ENCODE measurements at regions not wholly inside any gene's neighbourhood (a gene's known extent, or its start where the extent isn't known, plus 50 kb on each side); places are given as distances from the start of the nearest gene placed in this dataset.
"Not testable (repeated sequence)": the region's sequence is repeated elsewhere in the genome, so short reads cannot be mapped to it uniquely, and the experiment has no call there.

- DNase-seq: not testable (repeated sequence)
Measured at GRCh38 chr15:87463956-87464355, 792.6 kb downstream of the NTRK3 start.

DNA sequence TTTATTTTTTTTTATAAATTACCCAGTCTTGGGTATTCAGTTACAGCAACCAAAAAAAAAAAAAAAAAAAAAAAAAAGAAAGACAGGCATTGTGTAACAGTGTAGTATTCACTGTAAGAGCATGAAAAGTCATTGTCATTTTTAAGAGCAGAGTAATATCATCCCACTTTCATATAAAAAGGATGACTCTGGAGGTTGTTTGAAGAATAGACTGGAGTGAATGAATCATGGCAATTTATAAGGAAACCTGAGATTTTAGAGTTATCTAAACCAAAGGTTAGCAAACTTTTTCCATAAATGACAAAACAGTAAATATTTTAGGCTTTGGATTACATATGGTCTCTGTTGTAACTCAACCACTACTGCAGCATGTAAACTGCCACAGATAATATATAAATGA is 794.9 kb downstream of the NTRK3 start:
- DNase-seq: no peak

GRCh38 chr15:87454860-87455259 is 801.7 kb downstream of the NTRK3 start:
- DNase-seq: no peak

DNA sequence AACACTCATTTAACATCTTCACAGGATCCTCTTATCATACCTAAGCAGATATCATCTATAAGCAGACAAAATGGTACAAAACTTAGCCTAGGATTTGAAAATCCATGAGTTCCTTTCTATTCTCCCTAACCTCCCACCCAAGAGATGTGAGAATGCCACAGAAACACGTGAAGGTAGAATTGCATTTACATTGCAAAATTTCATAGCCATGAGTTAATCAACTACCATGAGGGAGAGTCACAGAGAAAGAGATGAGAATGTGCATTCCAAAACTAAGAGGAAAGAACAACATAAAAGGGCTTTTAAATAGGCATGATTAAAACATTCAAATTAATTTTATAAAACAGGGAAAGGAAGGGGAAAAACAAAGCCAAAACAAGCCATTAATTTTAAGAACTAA is 806.2 kb downstream of the NTRK3 start:
- no peak for DNase-seq

GRCh38 chr15:87439090-87439489 is 817.4 kb downstream of the NTRK3 start:
- DNase-seq: no peak

- no peak for DNase-seq
Measured at GRCh38 chr15:87433871-87434270, 822.7 kb downstream of the NTRK3 start.

- DNase-seq: no peak
Measured at GRCh38 chr15:87429754-87430153, 826.8 kb downstream of the NTRK3 start.

DNA sequence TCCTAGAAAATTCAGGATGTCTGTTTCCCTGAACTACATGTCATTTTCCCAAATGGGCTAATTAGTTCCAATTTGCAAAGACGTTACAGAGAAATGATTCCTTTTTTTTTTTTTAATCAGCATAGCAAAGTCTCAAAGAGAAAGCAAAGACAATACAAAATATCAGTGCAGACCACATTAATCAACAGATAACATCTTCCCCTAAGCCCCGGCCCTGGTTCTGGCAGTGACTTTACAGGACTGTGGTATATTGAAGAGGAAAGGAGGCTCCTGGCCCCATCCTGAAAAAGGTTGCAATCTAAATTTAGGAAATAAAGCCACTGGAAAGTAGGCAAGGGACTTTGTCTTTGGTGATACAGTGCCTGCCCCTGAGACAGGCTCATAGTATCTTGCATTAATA is 836.5 kb downstream of the NTRK3 start:
- no peak for DNase-seq

DNA sequence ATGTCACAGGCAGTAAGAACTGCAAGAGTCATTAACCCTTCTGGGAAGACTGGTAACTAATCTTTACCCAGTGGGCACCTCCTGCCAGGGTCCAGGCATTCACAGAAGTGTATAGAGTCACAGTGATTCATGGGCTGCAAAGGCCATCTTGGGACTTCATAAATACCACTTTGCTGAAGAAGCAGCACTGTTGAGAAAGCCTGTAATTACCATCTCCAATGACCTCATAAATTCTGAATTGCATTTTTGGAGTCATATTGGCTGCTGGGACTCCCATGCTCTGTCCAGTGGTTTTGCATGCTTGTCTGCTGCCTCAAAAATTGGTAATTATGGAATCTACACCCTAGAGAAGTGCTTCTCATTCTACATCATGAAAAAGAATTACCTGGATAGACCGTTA is 837.2 kb downstream of the NTRK3 start:
- no peak for DNase-seq

DNA sequence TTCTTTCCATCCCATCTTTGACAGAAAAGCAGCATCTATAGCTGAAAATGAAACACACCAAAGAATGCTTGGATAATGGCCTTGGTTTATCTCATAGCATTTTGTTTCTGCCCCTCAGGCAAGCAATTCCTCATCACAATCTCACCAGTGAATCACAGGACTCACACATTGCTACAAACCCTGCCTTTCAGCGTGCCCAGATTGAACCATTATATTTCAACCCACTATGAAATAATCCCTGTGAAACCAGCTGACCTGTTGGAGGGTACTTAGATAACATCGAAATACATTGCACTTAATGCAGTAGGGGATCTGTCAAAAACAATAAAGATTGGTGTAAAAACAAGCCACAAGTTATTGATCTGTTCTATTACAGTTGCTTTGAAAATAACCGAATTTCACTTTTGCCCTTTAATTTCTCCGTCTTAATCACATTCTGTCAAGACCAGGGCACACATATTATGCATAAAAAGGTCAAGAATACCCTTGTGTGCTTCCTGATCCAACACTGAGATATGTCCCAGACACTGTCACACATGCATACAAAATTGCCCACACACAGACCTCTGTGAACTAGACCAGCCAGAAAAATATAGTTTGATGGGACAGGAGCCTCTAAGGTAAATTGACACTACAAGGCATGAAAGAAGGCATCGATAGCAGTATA is 839.8 kb downstream of the NTRK3 start:
- DNase-seq: no peak

GRCh38 chr15:87408902-87409301 is 847.6 kb downstream of the NTRK3 start:
- DNase-seq: no peak

GRCh38 chr15:87403973-87404372 is 852.6 kb downstream of the NTRK3 start:
- DNase-seq: no peak

GRCh38 chr15:87401973-87402372 is 854.6 kb downstream of the NTRK3 start:
- DNase-seq: no peak

DNA sequence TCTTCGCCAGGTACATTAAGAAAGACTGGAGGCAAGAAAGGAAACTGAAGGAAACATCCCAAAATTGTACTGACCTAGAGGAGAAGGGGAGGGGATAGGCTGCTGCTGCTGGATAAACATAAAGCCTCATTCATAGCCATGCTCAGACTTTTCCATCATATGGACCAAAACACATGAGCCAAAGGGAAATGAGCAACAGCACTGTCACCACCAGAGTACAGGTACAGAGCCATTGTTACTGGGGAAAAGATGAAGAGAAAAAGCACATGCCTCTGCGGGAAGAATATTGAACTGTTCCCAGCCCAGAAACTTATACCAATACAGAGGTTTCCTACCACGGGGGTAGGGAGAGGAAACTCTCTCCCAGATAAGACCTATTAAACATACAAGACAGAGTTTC is 861.9 kb downstream of the NTRK3 start:
- no peak for DNase-seq

GRCh38 chr15:87387766-87388165 is 868.8 kb downstream of the NTRK3 start:
- no peak for DNase-seq

GRCh38 chr15:87374339-87374738 is 882.2 kb downstream of the NTRK3 start:
- DNase-seq: no peak

DNA sequence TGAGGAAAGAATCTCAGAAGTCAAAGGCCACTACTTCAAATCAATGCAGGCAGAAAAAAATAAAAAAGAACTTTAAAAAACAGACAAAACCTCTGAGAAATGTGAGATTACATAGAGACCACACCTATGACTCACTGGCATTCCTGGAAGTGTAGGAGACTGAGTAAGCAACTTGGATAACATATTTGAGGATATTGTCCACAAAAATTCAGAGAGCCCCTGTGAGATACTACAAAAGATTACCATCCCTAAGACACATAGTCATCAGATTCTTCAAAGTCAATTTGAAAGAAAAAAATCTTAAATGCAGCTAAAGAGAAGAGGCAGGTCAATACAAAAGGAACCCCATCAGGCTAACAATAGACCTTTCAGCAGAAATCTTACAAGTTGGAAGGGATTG is 887.3 kb downstream of the NTRK3 start:
- no peak for DNase-seq

GRCh38 chr15:87368511-87368910 is 888.0 kb downstream of the NTRK3 start:
- DNase-seq: no peak

DNA sequence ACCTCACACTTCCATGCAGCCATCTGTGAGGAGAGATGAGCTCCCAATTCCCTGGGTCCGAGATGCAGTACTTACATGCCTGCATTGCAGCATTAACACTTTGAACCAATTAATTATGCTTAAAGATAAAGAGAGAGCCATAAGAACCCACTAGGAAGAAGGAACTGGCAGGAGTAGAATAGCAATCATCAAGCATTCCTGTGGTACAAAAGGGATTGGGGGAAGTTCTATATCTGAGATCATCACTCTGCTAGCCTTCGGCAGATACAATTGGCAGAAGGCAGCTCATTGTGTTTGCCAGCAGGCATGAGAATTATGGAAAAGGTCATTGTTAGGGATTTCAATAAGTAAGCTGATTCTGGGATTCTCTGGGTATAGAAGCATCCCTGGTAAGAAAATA is 891.4 kb downstream of the NTRK3 start:
- no peak for DNase-seq

DNA sequence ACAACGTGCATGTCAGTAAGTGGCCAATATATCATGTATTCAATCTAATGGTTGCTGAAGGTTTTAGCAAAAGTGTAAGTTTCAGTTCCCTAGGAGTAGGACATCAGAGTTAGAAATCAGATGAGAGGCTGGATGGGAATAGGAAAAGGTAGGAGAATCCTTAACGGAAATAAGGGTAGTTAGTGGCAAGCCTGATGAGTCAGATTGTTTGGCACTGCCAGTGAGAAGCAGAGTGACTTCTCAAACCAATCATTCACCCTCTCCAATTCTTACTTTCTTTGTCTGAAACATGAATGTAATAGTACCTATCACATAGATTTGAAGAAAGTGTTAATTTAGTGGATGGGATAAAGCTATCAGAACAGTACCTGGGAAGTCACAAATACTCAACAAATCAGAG is 894.0 kb downstream of the NTRK3 start:
- DNase-seq: no peak

- no peak for DNase-seq
Measured at GRCh38 chr15:87357637-87358313, 898.8 kb downstream of the NTRK3 start.

DNA sequence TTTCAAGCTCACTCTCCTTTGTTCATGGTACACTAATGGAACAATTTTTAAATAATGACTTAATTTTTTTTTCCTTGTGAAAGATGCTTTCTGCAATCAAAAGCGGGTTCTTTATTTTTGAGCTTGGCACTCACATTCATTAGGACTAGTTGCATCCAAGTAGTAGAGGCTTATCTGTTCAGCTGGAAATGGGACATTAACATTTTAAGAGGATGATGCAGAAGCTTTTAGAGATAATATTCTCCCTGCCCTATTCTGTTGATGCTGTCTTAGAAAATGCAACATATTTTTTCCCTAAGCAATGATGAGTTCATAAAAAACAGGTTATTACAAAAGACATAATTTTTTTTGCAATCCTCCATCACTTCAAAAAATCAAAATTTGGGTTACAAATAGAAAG is 900.6 kb downstream of the NTRK3 start:
- no peak for DNase-seq

DNA sequence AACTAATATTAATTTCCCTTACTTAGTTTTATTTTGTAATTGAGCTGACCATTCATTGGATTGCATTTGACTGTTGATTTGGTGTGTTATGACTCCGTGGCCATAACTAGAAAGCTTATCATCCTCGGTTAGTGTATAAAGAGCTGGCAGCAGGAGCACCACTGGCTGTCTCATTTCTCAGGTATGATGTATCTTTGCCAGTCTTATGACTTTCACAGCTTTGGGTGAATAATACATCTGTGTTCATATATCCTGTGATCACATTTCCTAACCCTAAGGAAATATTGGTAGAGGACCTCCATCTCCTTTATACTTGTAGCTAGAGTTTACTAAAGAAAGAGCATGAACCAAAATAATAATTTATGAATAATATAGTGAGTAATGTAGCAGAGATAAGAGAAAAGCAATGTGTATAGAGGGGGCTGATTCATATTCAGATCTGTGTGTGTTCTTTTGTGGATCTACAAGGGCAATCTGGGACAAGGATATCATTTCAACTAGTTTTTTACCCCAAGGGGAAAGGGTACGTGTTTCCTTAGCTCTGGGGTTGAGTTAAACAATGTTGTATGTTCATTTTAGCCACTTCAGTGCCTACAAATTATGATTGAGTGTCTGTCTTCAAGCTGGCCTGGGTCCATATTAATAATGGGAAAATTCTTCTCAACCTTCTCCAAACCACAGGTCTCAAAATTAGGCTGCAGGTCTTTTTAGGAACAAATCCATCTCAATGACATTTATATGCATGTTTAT is 901.7 kb downstream of the NTRK3 start:
- DNase-seq: no peak

- DNase-seq: no peak
Measured at GRCh38 chr15:87349181-87349580, 907.4 kb downstream of the NTRK3 start.
